ENCODE measurements at regions not wholly inside any gene's neighbourhood (a gene's known extent, or its start where the extent isn't known, plus 50 kb on each side); places are given as distances from the start of the nearest gene placed in this dataset.

DNA sequence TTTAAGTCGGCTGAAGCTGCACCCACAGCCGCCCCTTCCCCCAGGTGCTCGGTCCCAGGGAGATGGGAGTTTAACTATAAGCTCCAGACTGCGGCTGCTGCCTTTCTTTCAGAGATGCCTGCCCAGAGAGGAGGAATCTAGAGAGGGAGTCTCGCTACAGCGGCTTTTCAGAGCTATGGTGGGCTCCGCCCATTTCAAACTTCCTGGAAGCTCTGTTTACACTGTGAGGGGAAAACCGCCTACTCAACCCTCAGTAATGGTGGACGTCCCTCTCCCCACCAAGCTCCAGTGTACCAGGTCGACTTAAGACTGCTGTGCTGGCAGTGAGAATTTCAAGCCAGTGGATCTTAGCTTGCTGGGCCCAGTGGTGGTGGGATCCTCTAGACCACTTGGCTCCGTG lies 135.4 kb downstream of the CXCL12 start:
- TF ChIP-seq, protein P1, sequence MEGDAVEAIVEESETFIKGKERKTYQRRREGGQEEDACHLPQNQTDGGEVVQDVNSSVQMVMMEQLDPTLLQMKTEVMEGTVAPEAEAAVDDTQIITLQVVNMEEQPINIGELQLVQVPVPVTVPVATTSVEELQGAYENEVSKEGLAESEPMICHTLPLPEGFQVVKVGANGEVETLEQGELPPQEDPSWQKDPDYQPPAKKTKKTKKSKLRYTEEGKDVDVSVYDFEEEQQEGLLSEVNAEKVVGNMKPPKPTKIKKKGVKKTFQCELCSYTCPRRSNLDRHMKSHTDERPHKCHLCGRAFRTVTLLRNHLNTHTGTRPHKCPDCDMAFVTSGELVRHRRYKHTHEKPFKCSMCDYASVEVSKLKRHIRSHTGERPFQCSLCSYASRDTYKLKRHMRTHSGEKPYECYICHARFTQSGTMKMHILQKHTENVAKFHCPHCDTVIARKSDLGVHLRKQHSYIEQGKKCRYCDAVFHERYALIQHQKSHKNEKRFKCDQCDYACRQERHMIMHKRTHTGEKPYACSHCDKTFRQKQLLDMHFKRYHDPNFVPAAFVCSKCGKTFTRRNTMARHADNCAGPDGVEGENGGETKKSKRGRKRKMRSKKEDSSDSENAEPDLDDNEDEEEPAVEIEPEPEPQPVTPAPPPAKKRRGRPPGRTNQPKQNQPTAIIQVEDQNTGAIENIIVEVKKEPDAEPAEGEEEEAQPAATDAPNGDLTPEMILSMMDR (IDR thresholded peaks at IDR 0.05) = no peak
- TF ChIP-seq POLR2A (IDR thresholded peaks at IDR 0.05) = no peak
